ENCODE measurements at regions not wholly inside any gene's neighbourhood (a gene's known extent, or its start where the extent isn't known, plus 50 kb on each side); places are given as distances from the start of the nearest gene placed in this dataset.

DNA sequence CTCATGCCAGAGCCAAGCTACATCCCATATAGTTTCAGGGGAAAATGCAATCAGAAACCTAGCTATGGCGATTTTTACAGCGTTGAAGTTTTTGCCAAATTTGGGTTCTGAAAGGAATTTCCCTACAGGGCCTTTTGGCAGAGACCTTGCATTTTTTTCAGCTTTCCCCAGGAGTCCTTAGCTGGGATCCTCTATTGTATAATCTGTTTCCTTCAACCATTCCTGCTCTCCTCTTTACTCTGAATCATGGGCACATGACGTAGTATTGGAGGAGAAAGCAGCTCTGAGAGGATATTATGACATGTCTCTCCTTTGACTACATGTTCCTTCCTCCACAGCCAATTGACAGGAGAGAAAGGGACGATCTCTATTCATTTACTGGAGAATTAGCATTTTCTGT lies 118.5 kb upstream of the ERCC6L2 start:
- TF ChIP-seq SIN3A (IDR thresholded peaks at IDR 0.05; ENCODE audit: borderline replicate concordance, insufficient read depth, low read length), result no peak
- TF ChIP-seq TAF1 (IDR thresholded peaks at IDR 0.05; ENCODE audit: borderline replicate concordance, insufficient read depth, low read length), result no peak
- no peak for TF ChIP-seq FOXP2 (optimal IDR thresholded peaks at IDR 0.05; ENCODE audit: borderline replicate concordance, extremely low read depth, extremely low read length, insufficient read depth)
- no peak for TF ChIP-seq POLR2AphosphoS5 (IDR thresholded peaks at IDR 0.05; ENCODE audit: low read depth, low read length)
- TF ChIP-seq, protein P1, sequence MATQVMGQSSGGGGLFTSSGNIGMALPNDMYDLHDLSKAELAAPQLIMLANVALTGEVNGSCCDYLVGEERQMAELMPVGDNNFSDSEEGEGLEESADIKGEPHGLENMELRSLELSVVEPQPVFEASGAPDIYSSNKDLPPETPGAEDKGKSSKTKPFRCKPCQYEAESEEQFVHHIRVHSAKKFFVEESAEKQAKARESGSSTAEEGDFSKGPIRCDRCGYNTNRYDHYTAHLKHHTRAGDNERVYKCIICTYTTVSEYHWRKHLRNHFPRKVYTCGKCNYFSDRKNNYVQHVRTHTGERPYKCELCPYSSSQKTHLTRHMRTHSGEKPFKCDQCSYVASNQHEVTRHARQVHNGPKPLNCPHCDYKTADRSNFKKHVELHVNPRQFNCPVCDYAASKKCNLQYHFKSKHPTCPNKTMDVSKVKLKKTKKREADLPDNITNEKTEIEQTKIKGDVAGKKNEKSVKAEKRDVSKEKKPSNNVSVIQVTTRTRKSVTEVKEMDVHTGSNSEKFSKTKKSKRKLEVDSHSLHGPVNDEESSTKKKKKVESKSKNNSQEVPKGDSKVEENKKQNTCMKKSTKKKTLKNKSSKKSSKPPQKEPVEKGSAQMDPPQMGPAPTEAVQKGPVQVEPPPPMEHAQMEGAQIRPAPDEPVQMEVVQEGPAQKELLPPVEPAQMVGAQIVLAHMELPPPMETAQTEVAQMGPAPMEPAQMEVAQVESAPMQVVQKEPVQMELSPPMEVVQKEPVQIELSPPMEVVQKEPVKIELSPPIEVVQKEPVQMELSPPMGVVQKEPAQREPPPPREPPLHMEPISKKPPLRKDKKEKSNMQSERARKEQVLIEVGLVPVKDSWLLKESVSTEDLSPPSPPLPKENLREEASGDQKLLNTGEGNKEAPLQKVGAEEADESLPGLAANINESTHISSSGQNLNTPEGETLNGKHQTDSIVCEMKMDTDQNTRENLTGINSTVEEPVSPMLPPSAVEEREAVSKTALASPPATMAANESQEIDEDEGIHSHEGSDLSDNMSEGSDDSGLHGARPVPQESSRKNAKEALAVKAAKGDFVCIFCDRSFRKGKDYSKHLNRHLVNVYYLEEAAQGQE (IDR thresholded peaks at IDR 0.05; ENCODE audit: insufficient read depth in 1 of 2, low read depth in 2 of 2, low read length in 2 of 2), result no peak

DNA sequence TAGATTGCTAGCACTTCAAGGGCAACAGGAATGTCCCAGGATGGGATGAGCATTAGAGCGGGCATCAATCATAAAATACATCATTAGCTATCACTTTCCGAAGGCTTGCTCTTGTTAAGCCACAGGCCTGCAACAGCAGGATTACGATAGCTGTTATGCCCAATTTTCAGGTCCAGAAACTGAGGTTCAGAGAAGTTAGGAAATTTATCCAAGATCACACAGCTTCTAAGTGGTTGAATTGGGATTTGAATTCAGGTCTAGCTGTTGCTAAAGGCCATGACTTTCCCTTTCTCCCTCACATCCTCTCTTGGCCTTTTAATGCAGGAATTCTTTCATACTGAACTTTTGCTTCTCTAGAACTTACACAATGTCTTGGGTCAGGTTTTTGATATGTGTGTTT lies 119.4 kb upstream of the ERCC6L2 start:
- no peak for TF ChIP-seq SIN3A (IDR thresholded peaks at IDR 0.05; ENCODE audit: borderline replicate concordance, insufficient read depth, low read length)
- TF ChIP-seq POLR2AphosphoS5 (IDR thresholded peaks at IDR 0.05; ENCODE audit: low read depth, low read length), result no peak
- no peak for TF ChIP-seq TAF1 (IDR thresholded peaks at IDR 0.05; ENCODE audit: borderline replicate concordance, insufficient read depth, low read length)
- TF ChIP-seq, protein P1 (IDR thresholded peaks at IDR 0.05; ENCODE audit: insufficient read depth in 1 of 2, low read depth in 2 of 2, low read length in 2 of 2), result no peak
- TF ChIP-seq FOXP2 (optimal IDR thresholded peaks at IDR 0.05; ENCODE audit: borderline replicate concordance, extremely low read depth, extremely low read length, insufficient read depth), result no peak

DNA sequence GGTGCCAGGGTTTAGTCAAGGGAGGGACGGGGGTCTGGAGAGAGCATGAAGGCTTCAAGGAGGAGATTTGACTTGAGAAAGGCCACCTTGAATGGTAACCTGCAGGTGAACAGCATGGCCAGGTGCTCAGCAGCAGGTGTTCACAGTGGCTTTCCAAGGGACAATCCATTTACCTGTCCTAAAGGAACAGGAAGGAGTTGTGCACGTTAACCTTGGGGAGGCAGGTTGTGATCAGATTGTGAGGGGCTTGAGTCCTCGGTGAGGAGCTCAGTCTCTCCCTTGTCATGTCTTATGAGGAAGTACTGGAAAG lies 120.1 kb upstream of the ERCC6L2 start:
- no peak for TF ChIP-seq FOXP2 (optimal IDR thresholded peaks at IDR 0.05; ENCODE audit: borderline replicate concordance, extremely low read depth, extremely low read length, insufficient read depth)
- no peak for TF ChIP-seq TAF1 (IDR thresholded peaks at IDR 0.05; ENCODE audit: borderline replicate concordance, insufficient read depth, low read length)
- TF ChIP-seq, protein P1 (IDR thresholded peaks at IDR 0.05; ENCODE audit: insufficient read depth in 1 of 2, low read depth in 2 of 2, low read length in 2 of 2), result no peak
- no peak for TF ChIP-seq POLR2AphosphoS5 (IDR thresholded peaks at IDR 0.05; ENCODE audit: low read depth, low read length)
- TF ChIP-seq SIN3A (IDR thresholded peaks at IDR 0.05; ENCODE audit: borderline replicate concordance, insufficient read depth, low read length), result no peak

DNA sequence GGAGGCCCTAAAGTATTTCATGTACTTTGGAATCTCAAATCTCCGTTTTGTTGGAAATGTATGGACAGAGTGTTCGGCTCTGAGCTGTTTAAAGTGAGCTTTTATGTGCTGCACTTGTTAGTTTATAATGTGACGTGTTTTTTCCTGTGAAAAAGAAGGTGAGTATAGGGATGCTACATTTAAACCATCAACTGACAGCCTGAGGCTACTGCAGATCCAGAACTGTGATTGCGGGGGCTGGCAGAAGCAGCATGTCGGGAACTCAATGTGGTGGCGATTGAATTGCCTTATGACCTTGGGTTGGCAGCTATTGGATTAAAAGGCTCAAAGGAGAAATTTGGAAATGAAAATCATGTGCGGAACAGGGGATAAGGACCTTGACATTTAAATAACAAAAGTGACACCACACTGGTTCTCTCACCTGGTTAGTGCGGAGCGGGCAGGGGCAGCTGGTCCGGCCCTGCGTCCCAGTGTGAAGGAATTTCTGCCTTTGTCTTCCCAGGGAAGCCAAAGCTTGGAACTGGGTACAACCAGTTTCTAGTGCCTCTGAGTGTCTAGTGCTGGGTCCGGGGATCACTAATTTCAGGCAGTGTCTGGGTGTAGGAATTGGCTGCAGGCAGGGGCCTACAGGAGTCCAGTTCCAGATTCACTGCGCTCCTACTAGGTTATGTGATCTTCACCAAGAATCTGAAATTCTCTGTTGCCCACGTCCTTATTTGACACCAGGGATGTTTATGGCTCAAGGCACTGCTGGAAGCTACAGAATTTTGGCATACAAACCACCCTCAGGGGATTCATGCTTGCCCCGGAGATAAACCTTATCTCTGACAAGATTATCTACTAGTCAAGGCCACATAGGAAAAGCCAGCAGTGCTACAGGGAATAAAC lies 120.7 kb upstream of the ERCC6L2 start:
- TF ChIP-seq FOXP2 (optimal IDR thresholded peaks at IDR 0.05; ENCODE audit: borderline replicate concordance, extremely low read depth, extremely low read length, insufficient read depth) (no peak), TAF1 (IDR thresholded peaks at IDR 0.05; ENCODE audit: borderline replicate concordance, insufficient read depth, low read length) (no peak), SIN3A (IDR thresholded peaks at IDR 0.05; ENCODE audit: borderline replicate concordance, insufficient read depth, low read length) (no peak), POLR2AphosphoS5 (IDR thresholded peaks at IDR 0.05; ENCODE audit: low read depth, low read length) (no peak)
- TF ChIP-seq, protein P1 (IDR thresholded peaks at IDR 0.05; ENCODE audit: insufficient read depth in 1 of 2, low read depth in 2 of 2, low read length in 2 of 2), result no peak

Measured in PFSK-1 (cell line).